H9 (cell line): ENCODE measurements at regions not wholly inside any gene's neighbourhood (a gene's known extent, or its start where the extent isn't known, plus 50 kb on each side); places are given as distances from the start of the nearest gene placed in this dataset.

ENCODE experiments used
- DNase-seq: peaks from one replicate; pipeline ENCODE4 v3.0.0-alpha.2; 2017
- H2AFZ ChIP-seq: one replicate; pipeline ENCODE4 v1.6.1; 2013; ENCODE audit warnings: mild to moderate bottlenecking, low read length, control low read depth, moderate library complexity
- H2AK5ac ChIP-seq: 2 replicates; pipeline ENCODE4 v1.6.1; 2013; ENCODE audit warnings: low read length, control low read depth, mixed read lengths; ENCODE audit not compliant: insufficient read length
- H2BK120ac ChIP-seq: one replicate; pipeline ENCODE4 v1.6.1; 2013; ENCODE audit warnings: low read depth, mild to moderate bottlenecking, low read length, control low read depth, inconsistent platforms; ENCODE audit not compliant: poor library complexity, severe bottlenecking
- H2BK12ac ChIP-seq: 2 replicates; pipeline ENCODE4 v1.6.1; 2013; ENCODE audit warnings: low read length, control low read depth, mixed read lengths, low read depth; ENCODE audit not compliant: insufficient read length
- H2BK15ac ChIP-seq: 2 replicates; pipeline ENCODE4 v1.6.1; 2013; ENCODE audit warnings: low read depth, low read length, control low read depth
- H2BK20ac ChIP-seq: one replicate; pipeline ENCODE4 v1.6.1; 2013; ENCODE audit warnings: low read depth, mild to moderate bottlenecking, low read length, control low read depth, inconsistent platforms; ENCODE audit not compliant: poor library complexity, severe bottlenecking
- H2BK5ac ChIP-seq: 2 replicates; pipeline ENCODE4 v1.6.1; 2013; ENCODE audit warnings: low read length, control low read depth, mixed read lengths; ENCODE audit not compliant: insufficient read length
- H3K14ac ChIP-seq: 2 replicates; pipeline ENCODE4 v1.6.1; 2013; ENCODE audit warnings: low read length, control low read depth; ENCODE audit not compliant: insufficient read depth
- H3K18ac ChIP-seq: 2 replicates; pipeline ENCODE4 v1.6.1; 2013; ENCODE audit warnings: low read depth, mild to moderate bottlenecking, mixed read lengths, low read length, control low read depth; ENCODE audit not compliant: insufficient read length
- H3K23ac ChIP-seq: 2 replicates; pipeline ENCODE4 v1.6.1; 2013; ENCODE audit warnings: low read length, control low read depth, mixed read lengths, low read depth; ENCODE audit not compliant: insufficient read length
- H3K23me2 ChIP-seq: 2 replicates; pipeline ENCODE4 v1.6.1; 2013; ENCODE audit warnings: low read depth, mild to moderate bottlenecking, mixed read lengths, low read length, control low read depth; ENCODE audit not compliant: insufficient read length, poor library complexity, severe bottlenecking
- H3K27ac ChIP-seq: 2 replicates; pipeline ENCODE4 v1.5.1; 2013; ENCODE audit warnings: low read length, control low read depth, mixed read lengths, low read depth; ENCODE audit not compliant: insufficient read length
- H3K27me3 ChIP-seq: 2 replicates; pipeline ENCODE4 v1.6.1; 2013; ENCODE audit warnings: low read length, control low read depth, inconsistent platforms; ENCODE audit not compliant: insufficient read depth
- H3K4ac ChIP-seq: 2 replicates; pipeline ENCODE4 v1.6.1; 2013; ENCODE audit warnings: low read depth, mild to moderate bottlenecking, control low read depth, inconsistent platforms, low read length, moderate library complexity
- H3K4me1 ChIP-seq: 2 replicates; pipeline ENCODE4 v1.6.1; 2013; ENCODE audit warnings: low read length, control low read depth, inconsistent platforms; ENCODE audit not compliant: insufficient read depth
- H3K4me2 ChIP-seq: 2 replicates; pipeline ENCODE4 v1.6.1; 2013; ENCODE audit warnings: low read length, control low read depth, mixed read lengths; ENCODE audit not compliant: insufficient read length, insufficient read depth
- H3K56ac ChIP-seq: 2 replicates; pipeline ENCODE4 v1.6.1; 2013; ENCODE audit warnings: low read depth, mild to moderate bottlenecking, mixed read lengths, low read length, control low read depth; ENCODE audit not compliant: insufficient read length
- H3K79me1 ChIP-seq: 2 replicates; pipeline ENCODE4 v1.6.1; 2013; ENCODE audit warnings: low read depth, mild to moderate bottlenecking, moderate library complexity, low read length, control low read depth, inconsistent platforms; ENCODE audit not compliant: insufficient read depth, poor library complexity, severe bottlenecking
- H3K79me2 ChIP-seq: 2 replicates; pipeline ENCODE4 v1.6.1; 2013; ENCODE audit warnings: low read length, control low read depth, inconsistent platforms; ENCODE audit not compliant: insufficient read depth
- H3K9ac ChIP-seq: 2 replicates; pipeline ENCODE4 v1.6.1; 2013; ENCODE audit warnings: low read length, control low read depth, mixed read lengths; ENCODE audit not compliant: insufficient read length; ENCODE audit errors: extremely low read depth
- H3K9me3 ChIP-seq: one replicate; pipeline ENCODE4 v1.6.1; 2013; ENCODE audit warnings: low read depth, low read length, inconsistent platforms; ENCODE audit not compliant: control insufficient read depth
- H3T11ph ChIP-seq: one replicate; pipeline ENCODE4 v1.6.1; 2013; ENCODE audit warnings: mild to moderate bottlenecking, low read length, control low read depth, inconsistent platforms
- H4K20me1 ChIP-seq: one replicate; pipeline ENCODE4 v1.6.1; 2013; ENCODE audit not compliant: control insufficient read depth, insufficient read length, insufficient read depth
- H4K5ac ChIP-seq: 2 replicates; pipeline ENCODE4 v1.6.1; 2013; ENCODE audit warnings: low read depth, mild to moderate bottlenecking, mixed read lengths, low read length, control low read depth; ENCODE audit not compliant: insufficient read length
- H4K8ac ChIP-seq: replicated peaks from 2 replicates; pipeline ENCODE4 v1.6.1; 2013; ENCODE audit warnings: low read length, control low read depth, mixed read lengths, low read depth; ENCODE audit not compliant: insufficient read length
- H4K91ac ChIP-seq: 2 replicates; pipeline ENCODE4 v1.6.1; 2013; ENCODE audit warnings: low read depth, mild to moderate bottlenecking, moderate library complexity, mixed read lengths, low read length, control low read depth; ENCODE audit not compliant: insufficient read length
- H3K27ac Mint-ChIP-seq, 3 experiments: 2 replicates in 2 of 3; 3 replicates in 1 of 3; pipeline ENCODE4 v1.8.0; 2020 to 2021; ENCODE audit warnings: mixed read lengths in 3 of 3, mild to moderate bottlenecking in 1 of 3, moderate library complexity in 1 of 3
- H3K27me3 Mint-ChIP-seq: 2 replicates; pipeline ENCODE4 v1.8.0; 2021; ENCODE audit warnings: low read depth, mild to moderate bottlenecking, moderate library complexity, mixed read lengths
- H3K36me3 Mint-ChIP-seq, 3 experiments: 2 replicates in 2 of 3; 3 replicates in 1 of 3; pipeline ENCODE4 v1.8.0; 2020 to 2021; ENCODE audit warnings: low read depth in 3 of 3, mixed read lengths in 3 of 3; ENCODE audit not compliant: insufficient read depth in 1 of 3
- H3K4me1 Mint-ChIP-seq, 2 experiments: 2 replicates each; pipeline ENCODE4 v1.8.0; 2020; ENCODE audit warnings: mixed read lengths in 2 of 2
- H3K4me3 Mint-ChIP-seq, 2 experiments: 2 replicates in 1 of 2; 3 replicates in 1 of 2; pipeline ENCODE4 v1.8.0; 2020 to 2021; ENCODE audit warnings: mild to moderate bottlenecking in 2 of 2, mixed read lengths in 2 of 2, moderate library complexity in 1 of 2
- H3K9me3 Mint-ChIP-seq, 2 experiments: 2 replicates in 1 of 2; 3 replicates in 1 of 2; pipeline ENCODE4 v1.8.0; 2020; ENCODE audit warnings: mild to moderate bottlenecking in 2 of 2, mixed read lengths in 2 of 2, moderate library complexity in 1 of 2
- TF ChIP-seq, protein P1 (sequence below): fragments of 200-600 bp; sonication (generic); conservative IDR thresholded peaks from 3 replicates; pipeline ENCODE4 v1.8.0; 2021; ENCODE audit warnings: antibody characterized with exemption, mild to moderate bottlenecking

DNA sequence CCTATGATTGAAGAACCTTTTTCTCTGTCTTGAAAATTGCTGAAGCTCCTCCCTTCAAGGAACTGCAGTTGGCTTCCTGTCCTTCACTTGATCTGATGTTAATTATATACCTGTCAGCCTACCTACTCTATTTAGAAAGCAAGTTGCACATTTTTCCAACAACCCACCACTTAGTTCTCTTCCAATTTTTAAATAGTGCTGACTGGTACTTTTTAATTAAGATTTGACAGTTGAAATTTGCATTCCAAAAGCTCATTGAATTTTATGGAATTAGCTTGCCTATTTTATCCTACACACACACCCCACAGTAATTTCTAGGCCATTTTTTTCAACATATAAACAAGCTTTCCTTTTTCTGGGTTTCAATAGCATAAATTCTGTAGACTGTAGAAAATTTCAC, 820.3 kb upstream of the FAT3 start:
- H3K14ac ChIP-seq: no peak overlapping the region
- no peak for DNase-seq
- no peak overlapping the region for H2AFZ ChIP-seq
- no peak overlapping the region for H3K27ac ChIP-seq
- no peak overlapping the region for H3K27ac Mint-ChIP-seq
- H3K4me1 ChIP-seq: no peaks in the 10 kb centered on the region
- H3K27me3 Mint-ChIP-seq: no peaks in the 10 kb centered on the region
- H2AK5ac ChIP-seq: no peak overlapping the region
- H3K79me2 ChIP-seq: no peaks in the 10 kb centered on the region
- no peaks in the 10 kb centered on the region; a peak in 1 of 7 replicates for H3K36me3 Mint-ChIP-seq
- no peaks in the 10 kb centered on the region for H3K79me1 ChIP-seq
- H2BK20ac ChIP-seq: no peak overlapping the region
- TF ChIP-seq, protein P1, sequence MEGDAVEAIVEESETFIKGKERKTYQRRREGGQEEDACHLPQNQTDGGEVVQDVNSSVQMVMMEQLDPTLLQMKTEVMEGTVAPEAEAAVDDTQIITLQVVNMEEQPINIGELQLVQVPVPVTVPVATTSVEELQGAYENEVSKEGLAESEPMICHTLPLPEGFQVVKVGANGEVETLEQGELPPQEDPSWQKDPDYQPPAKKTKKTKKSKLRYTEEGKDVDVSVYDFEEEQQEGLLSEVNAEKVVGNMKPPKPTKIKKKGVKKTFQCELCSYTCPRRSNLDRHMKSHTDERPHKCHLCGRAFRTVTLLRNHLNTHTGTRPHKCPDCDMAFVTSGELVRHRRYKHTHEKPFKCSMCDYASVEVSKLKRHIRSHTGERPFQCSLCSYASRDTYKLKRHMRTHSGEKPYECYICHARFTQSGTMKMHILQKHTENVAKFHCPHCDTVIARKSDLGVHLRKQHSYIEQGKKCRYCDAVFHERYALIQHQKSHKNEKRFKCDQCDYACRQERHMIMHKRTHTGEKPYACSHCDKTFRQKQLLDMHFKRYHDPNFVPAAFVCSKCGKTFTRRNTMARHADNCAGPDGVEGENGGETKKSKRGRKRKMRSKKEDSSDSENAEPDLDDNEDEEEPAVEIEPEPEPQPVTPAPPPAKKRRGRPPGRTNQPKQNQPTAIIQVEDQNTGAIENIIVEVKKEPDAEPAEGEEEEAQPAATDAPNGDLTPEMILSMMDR: no peak
- no peaks in the 10 kb centered on the region for H3K27me3 ChIP-seq
- H3K4me1 Mint-ChIP-seq: no peaks in the 10 kb centered on the region
- H3K56ac ChIP-seq: no peak overlapping the region
- no peak overlapping the region for H3K4me3 Mint-ChIP-seq
- H4K5ac ChIP-seq: no peak overlapping the region
- H2BK12ac ChIP-seq: no peak overlapping the region
- no peak overlapping the region for H2BK5ac ChIP-seq
- no peaks in the 10 kb centered on the region for H4K20me1 ChIP-seq
- no peak overlapping the region for H3K4ac ChIP-seq
- H4K8ac ChIP-seq: no peak overlapping the region
- no peaks in the 10 kb centered on the region for H3K9me3 ChIP-seq
- H3T11ph ChIP-seq: no peak overlapping the region
- no peak overlapping the region for H2BK15ac ChIP-seq
- no peaks in the 10 kb centered on the region; a peak in 2 of 5 replicates for H3K9me3 Mint-ChIP-seq
- H3K4me2 ChIP-seq: no peak overlapping the region
- H3K23ac ChIP-seq: no peak overlapping the region
- H3K9ac ChIP-seq: no peak overlapping the region
- no peak overlapping the region for H4K91ac ChIP-seq
- no peak overlapping the region for H3K18ac ChIP-seq
- H3K23me2 ChIP-seq: no peaks in the 10 kb centered on the region
- H2BK120ac ChIP-seq: no peak overlapping the region
